A673 (cell line): ENCODE measurements at regions not wholly inside any gene's neighbourhood (a gene's known extent, or its start where the extent isn't known, plus 50 kb on each side); places are given as distances from the start of the nearest gene placed in this dataset.

Experiments used
- EZH2 ChIP-seq: fragments of 200-600 bp; sonication (generic); IDR thresholded peaks from 2 replicates; pipeline ENCODE4 v1.6.1; 2017; ENCODE audit warnings: borderline replicate concordance, low read depth, mild to moderate bottlenecking, mixed read lengths, antibody characterized with exemption, low read length; ENCODE audit not compliant: poor library complexity, severe bottlenecking
- TF ChIP-seq, protein P1 (sequence below): fragments of 300-800, 200-600 bp; sonication (generic); conservative IDR thresholded peaks from 2 replicates; pipeline ENCODE4 v1.5.1; 2017; ENCODE audit warnings: low read depth, mild to moderate bottlenecking, antibody characterized with exemption, low read length, moderate library complexity, mixed read lengths

DNA sequence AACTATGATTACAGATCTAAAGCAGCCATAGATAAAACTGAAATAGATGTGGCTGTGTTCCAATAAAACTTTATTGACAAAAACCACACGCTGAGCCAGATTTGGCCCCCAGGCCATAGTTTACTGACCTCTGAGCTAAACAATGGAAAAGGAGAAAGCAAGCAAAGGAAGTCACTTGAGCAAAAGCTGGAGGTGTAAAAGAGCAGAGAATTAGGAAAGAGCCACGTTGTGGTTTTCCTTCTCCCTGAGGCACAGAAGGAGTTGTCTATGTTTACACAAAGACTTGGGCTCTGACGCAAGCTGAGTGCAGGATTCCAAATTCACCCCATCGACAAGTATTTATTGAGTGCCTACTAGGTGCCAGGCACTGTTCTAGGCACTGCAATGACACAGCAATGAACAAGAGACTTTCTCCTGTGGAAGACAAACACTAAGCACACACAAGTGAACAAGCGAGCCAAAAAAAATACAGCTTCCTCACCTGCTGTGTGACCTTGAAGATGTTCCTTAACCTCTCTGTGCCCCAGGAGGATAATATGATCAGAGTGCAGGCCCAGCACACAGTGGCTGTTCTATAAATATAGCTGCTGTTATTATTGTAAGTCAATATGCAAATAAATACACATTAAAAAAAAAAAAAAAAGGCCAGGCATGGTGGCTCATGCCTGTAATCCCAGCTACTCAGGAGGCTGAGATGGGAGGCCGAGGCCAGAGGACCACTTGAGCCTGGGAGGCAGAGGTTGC is 75.4 kb upstream of the PTPN1 start:
- TF ChIP-seq EZH2: no peak
- TF ChIP-seq, protein P1, sequence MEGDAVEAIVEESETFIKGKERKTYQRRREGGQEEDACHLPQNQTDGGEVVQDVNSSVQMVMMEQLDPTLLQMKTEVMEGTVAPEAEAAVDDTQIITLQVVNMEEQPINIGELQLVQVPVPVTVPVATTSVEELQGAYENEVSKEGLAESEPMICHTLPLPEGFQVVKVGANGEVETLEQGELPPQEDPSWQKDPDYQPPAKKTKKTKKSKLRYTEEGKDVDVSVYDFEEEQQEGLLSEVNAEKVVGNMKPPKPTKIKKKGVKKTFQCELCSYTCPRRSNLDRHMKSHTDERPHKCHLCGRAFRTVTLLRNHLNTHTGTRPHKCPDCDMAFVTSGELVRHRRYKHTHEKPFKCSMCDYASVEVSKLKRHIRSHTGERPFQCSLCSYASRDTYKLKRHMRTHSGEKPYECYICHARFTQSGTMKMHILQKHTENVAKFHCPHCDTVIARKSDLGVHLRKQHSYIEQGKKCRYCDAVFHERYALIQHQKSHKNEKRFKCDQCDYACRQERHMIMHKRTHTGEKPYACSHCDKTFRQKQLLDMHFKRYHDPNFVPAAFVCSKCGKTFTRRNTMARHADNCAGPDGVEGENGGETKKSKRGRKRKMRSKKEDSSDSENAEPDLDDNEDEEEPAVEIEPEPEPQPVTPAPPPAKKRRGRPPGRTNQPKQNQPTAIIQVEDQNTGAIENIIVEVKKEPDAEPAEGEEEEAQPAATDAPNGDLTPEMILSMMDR: no peak
